ENCODE measurements at regions not wholly inside any gene's neighbourhood (a gene's known extent, or its start where the extent isn't known, plus 50 kb on each side); places are given as distances from the start of the nearest gene placed in this dataset.

DNA sequence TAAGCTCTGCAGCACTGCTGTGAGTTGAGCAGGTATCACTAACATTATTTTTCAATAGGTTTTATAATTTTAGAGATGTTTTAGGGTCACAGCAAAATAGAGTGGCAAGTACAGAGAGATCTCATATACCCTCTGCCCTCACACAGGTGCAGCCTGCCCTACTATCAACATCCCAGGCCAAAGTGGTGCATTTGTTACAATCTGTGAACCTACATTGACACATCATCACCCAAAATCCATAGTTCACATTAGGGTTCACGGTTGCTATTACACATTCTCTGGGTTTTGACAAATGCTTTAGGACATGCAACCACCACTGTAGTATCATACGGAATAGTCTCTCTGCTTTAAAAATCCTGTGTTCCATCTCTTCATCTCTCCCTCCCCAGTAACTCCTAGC lies 173.1 kb downstream of the DHX15 start:
- Histone ChIP-seq H4K20me1 (replicated peaks; ENCODE audit: control insufficient read depth, insufficient read depth, low read length) (no peaks in the 10 kb centered on the region), H3K27ac (ENCODE audit: extremely low read depth, low read depth, low read length) (no peak overlapping the region), H2AFZ (ENCODE audit: low read depth, low read length) (no peak overlapping the region), H3K9ac (ENCODE audit: insufficient read depth in 1 of 2, low read depth in 2 of 2, low read length in 2 of 2) (no peak overlapping the region), H3K9me3 (replicated peaks; ENCODE audit: control insufficient read depth, insufficient read depth, low read depth, low read length) (no peaks in the 10 kb centered on the region), H3K36me3 (ENCODE audit: control insufficient read depth, insufficient read depth, low read length) (no peaks in the 10 kb centered on the region), H3K27me3 (ENCODE audit: control insufficient read depth in 2 of 2, insufficient read depth in 2 of 2, low read length in 2 of 2) (no peaks in the 10 kb centered on the region), H3K79me2 (ENCODE audit: control insufficient read depth, insufficient read depth, low read length) (no peaks in the 10 kb centered on the region), H3K9me1 (ENCODE audit: control insufficient read depth, insufficient read depth, low read length) (no peaks in the 10 kb centered on the region), H3K4me3 (no peak overlapping the region), H3K4me2 (ENCODE audit: insufficient read depth, low read length) (no peak overlapping the region), H3K4me1 (replicated peaks in 1 of 2; ENCODE audit: control insufficient read depth in 2 of 2, insufficient read depth in 2 of 2, low read length in 2 of 2) (no peaks in the 10 kb centered on the region)
- ChIA-PET CTCF (ENCODE audit: low intra/inter-chr PET ratio) (no interaction called here), POLR2A (no interaction called here)
- WGBS (ENCODE audit: insufficient coverage, low coverage, missing lambda C conversion rate), result 0% methylated on average over 2 of the region's 2 CpGs
- in situ Hi-C loops (cut with MboI), result loop anchor here (25.0 kb wide), 2 partner anchors 1274 to 1524 kb away; no protein-coding TSS in a partner anchor
- FAIRE-seq, result no peak
- TF ChIP-seq SP1 (CRISPR knock-in tag; IDR thresholded peaks at IDR 0.05) (no peak), PURB (CRISPR knock-in tag; IDR thresholded peaks at IDR 0.05; ENCODE audit: low read depth) (no peak), SP2 (IDR thresholded peaks at IDR 0.05; ENCODE audit: extremely low read depth, low read depth, low read length, poor library complexity, severe bottlenecking) (no peak), ZNF347 (CRISPR knock-in tag; IDR thresholded peaks at IDR 0.05; ENCODE audit: low read depth) (no peak), CEBPG (CRISPR knock-in tag; IDR thresholded peaks at IDR 0.05) (no peak), CEBPG (tag; conservative IDR thresholded peaks at IDR 0.05 in 1 of 2, IDR thresholded peaks at IDR 0.05 in 1 of 2) (no peak), BRF1 (IDR thresholded peaks at IDR 0.05; ENCODE audit: borderline replicate concordance, extremely low read depth, insufficient read length) (no peak), CBFA2T2 (conservative IDR thresholded peaks at IDR 0.05) (no peak), NR2F6 (CRISPR knock-in tag; IDR thresholded peaks at IDR 0.05) (no peak), KLF6 (CRISPR knock-in tag; IDR thresholded peaks at IDR 0.05; ENCODE audit: borderline replicate concordance) (no peak), ATF1 (CRISPR knock-in tag; IDR thresholded peaks at IDR 0.05) (no peak), ATF1 (tag; IDR thresholded peaks at IDR 0.05) (no peak), GATAD2B (IDR thresholded peaks at IDR 0.05; ENCODE audit: borderline replicate concordance) (no peak), SIN3A (IDR thresholded peaks at IDR 0.05; ENCODE audit: borderline replicate concordance in 2 of 2, control insufficient read depth in 1 of 2, low read depth in 2 of 2, low read length in 2 of 2) (no peak), NFE2 (IDR thresholded peaks at IDR 0.05; ENCODE audit: low read depth) (no peak)
- TF ChIP-seq, protein P1, sequence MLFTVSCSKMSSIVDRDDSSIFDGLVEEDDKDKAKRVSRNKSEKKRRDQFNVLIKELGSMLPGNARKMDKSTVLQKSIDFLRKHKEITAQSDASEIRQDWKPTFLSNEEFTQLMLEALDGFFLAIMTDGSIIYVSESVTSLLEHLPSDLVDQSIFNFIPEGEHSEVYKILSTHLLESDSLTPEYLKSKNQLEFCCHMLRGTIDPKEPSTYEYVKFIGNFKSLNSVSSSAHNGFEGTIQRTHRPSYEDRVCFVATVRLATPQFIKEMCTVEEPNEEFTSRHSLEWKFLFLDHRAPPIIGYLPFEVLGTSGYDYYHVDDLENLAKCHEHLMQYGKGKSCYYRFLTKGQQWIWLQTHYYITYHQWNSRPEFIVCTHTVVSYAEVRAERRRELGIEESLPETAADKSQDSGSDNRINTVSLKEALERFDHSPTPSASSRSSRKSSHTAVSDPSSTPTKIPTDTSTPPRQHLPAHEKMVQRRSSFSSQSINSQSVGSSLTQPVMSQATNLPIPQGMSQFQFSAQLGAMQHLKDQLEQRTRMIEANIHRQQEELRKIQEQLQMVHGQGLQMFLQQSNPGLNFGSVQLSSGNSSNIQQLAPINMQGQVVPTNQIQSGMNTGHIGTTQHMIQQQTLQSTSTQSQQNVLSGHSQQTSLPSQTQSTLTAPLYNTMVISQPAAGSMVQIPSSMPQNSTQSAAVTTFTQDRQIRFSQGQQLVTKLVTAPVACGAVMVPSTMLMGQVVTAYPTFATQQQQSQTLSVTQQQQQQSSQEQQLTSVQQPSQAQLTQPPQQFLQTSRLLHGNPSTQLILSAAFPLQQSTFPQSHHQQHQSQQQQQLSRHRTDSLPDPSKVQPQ (CRISPR knock-in tag; IDR thresholded peaks at IDR 0.05; ENCODE audit: borderline replicate concordance), result no peak
- TF ChIP-seq, protein P2, sequence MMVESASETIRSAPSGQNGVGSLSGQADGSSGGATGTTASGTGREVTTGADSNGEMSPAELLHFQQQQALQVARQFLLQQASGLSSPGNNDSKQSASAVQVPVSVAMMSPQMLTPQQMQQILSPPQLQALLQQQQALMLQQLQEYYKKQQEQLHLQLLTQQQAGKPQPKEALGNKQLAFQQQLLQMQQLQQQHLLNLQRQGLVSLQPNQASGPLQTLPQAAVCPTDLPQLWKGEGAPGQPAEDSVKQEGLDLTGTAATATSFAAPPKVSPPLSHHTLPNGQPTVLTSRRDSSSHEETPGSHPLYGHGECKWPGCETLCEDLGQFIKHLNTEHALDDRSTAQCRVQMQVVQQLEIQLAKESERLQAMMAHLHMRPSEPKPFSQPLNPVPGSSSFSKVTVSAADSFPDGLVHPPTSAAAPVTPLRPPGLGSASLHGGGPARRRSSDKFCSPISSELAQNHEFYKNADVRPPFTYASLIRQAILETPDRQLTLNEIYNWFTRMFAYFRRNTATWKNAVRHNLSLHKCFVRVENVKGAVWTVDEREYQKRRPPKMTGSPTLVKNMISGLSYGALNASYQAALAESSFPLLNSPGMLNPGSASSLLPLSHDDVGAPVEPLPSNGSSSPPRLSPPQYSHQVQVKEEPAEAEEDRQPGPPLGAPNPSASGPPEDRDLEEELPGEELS (CRISPR knock-in tag; IDR thresholded peaks at IDR 0.05; ENCODE audit: borderline replicate concordance), result no peak
- BruUV-seq (replicated peaks), result no TSS peak
- no peak for ATAC-seq
- intact Hi-C loops (cut with micrococcal nuclease), result loop anchor here (10.0 kb wide), 1 partner anchor 1036 kb away; no protein-coding TSS in a partner anchor
- no peak for DNase-seq (ENCODE audit: extremely low read depth in 1 of 4, low spot score in 3 of 4)
